IMR-90 (cell line): ENCODE measurements at regions not wholly inside any gene's neighbourhood (a gene's known extent, or its start where the extent isn't known, plus 50 kb on each side); places are given as distances from the start of the nearest gene placed in this dataset.

Experiments used
- ATAC-seq: fragments of 200-7000 bp; cut with Tn5 transposase; 2 replicates; pipeline ENCODE4 v1.9.1; 2020; ENCODE audit warnings: low read depth, mild to moderate bottlenecking, moderate library complexity
- BruUV-seq: library from RNA; stranded (reverse); fragments of 400-500 nt; replicated peaks from 2 replicates; lab custom pipeline; 2021; lab: Mats Ljungman, UMichigan
- CTCF ChIA-PET: fragments of 300-600 bp; formaldehyde crosslinking; extraction: SDS; loops from one replicate; lab custom pipeline; 2021; ENCODE audit warnings: antibody characterized with exemption; lab: Yijun Ruan, JAX
- POLR2A ChIA-PET: fragments of 300-600 bp; sonication (Branson Sonifier 250); formaldehyde crosslinking; loops from one replicate; lab custom pipeline; 2022; ENCODE audit warnings: antibody characterized with exemption; ENCODE audit not compliant: unreplicated experiment; lab: Charles Lee
- DNase-seq: peaks from one replicate; pipeline ENCODE4 v3.0.0; 2013
- H2AFZ ChIP-seq: replicated peaks from 2 replicates; pipeline ENCODE3; 2013; ENCODE audit warnings: low read length, mild to moderate bottlenecking; ENCODE audit not compliant: poor library complexity
- H2AK5ac ChIP-seq: 2 replicates; pipeline ENCODE4 v1.6.1; 2013; ENCODE audit warnings: low read depth, low read length, inconsistent platforms
- H2AK9ac ChIP-seq: replicated peaks from 2 replicates; pipeline ENCODE3; 2013; ENCODE audit warnings: mild to moderate bottlenecking, low read depth, low read length, moderate library complexity; ENCODE audit not compliant: poor library complexity
- H2BK120ac ChIP-seq: 2 replicates; pipeline ENCODE4 v1.6.1; 2013; ENCODE audit warnings: low read depth, low read length, inconsistent platforms
- H2BK15ac ChIP-seq: 3 replicates; pipeline ENCODE4 v1.6.1; 2013; ENCODE audit warnings: low read depth, low read length, inconsistent platforms
- H2BK20ac ChIP-seq: 2 replicates; pipeline ENCODE4 v1.6.1; 2013; ENCODE audit warnings: low read depth, mild to moderate bottlenecking, inconsistent platforms, low read length, moderate library complexity
- H2BK5ac ChIP-seq: 2 replicates; pipeline ENCODE4 v1.6.1; 2013; ENCODE audit warnings: mild to moderate bottlenecking, low read depth, low read length, inconsistent platforms; ENCODE audit not compliant: poor library complexity, severe bottlenecking
- H3K14ac ChIP-seq: replicated peaks from 2 replicates; pipeline ENCODE4 v1.6.1; 2013; ENCODE audit warnings: low read depth, low read length, inconsistent platforms
- H3K18ac ChIP-seq: 2 replicates; pipeline ENCODE4 v1.6.1; 2013; ENCODE audit warnings: low read depth, low read length, control low read depth
- H3K23ac ChIP-seq: 2 replicates; pipeline ENCODE4 v1.6.1; 2013; ENCODE audit warnings: low read depth, low read length, inconsistent platforms
- H3K27ac ChIP-seq: 2 replicates; pipeline ENCODE4 v1.5.1; 2013; ENCODE audit warnings: mild to moderate bottlenecking, control low read depth, low read length; ENCODE audit not compliant: insufficient read depth
- H3K27me3 ChIP-seq: 2 replicates; pipeline ENCODE4 v1.6.1; 2013; ENCODE audit warnings: low read length; ENCODE audit not compliant: control insufficient read depth, insufficient read depth
- H3K36me3 ChIP-seq: 2 replicates; pipeline ENCODE4 v1.6.1; 2013; ENCODE audit warnings: low read length, mixed read lengths; ENCODE audit not compliant: control insufficient read depth, insufficient read depth
- H3K4ac ChIP-seq: 2 replicates; pipeline ENCODE4 v1.6.1; 2013; ENCODE audit warnings: low read depth, low read length, inconsistent platforms
- H3K4me1 ChIP-seq: 2 replicates; pipeline ENCODE4 v1.6.1; 2013; ENCODE audit warnings: low read length, mixed read lengths; ENCODE audit not compliant: control insufficient read depth, insufficient read depth
- H3K4me2 ChIP-seq: 2 replicates; pipeline ENCODE4 v1.6.1; 2013; ENCODE audit warnings: low read depth, mild to moderate bottlenecking, control low read depth, low read length, moderate library complexity
- H3K4me3 ChIP-seq: 2 replicates; pipeline ENCODE4 v1.5.1; 2013; ENCODE audit warnings: low read depth, mild to moderate bottlenecking, control low read depth, low read length, moderate library complexity; ENCODE audit not compliant: insufficient read depth
- H3K56ac ChIP-seq: 2 replicates; pipeline ENCODE4 v1.6.1; 2013; ENCODE audit warnings: low read length, inconsistent platforms; ENCODE audit not compliant: insufficient read depth; ENCODE audit errors: extremely low read depth
- H3K79me1 ChIP-seq, 2 experiments: 2 replicates each; pipeline ENCODE4 v1.6.1; 2013; ENCODE audit warnings: low read length in 2 of 2, inconsistent platforms in 1 of 2, low read depth in 1 of 2
- H3K9ac ChIP-seq: 2 replicates; pipeline ENCODE4 v1.6.1; 2013; ENCODE audit warnings: low read depth, low read length, control low read depth
- H3K9me1 ChIP-seq: 2 replicates; pipeline ENCODE4 v1.6.1; 2013; ENCODE audit warnings: low read length, inconsistent platforms; ENCODE audit not compliant: insufficient read depth
- H3K9me3 ChIP-seq: 2 replicates; pipeline ENCODE4 v1.6.1; 2013; ENCODE audit warnings: low read length; ENCODE audit not compliant: control insufficient read depth, insufficient read depth
- H4K20me1 ChIP-seq: 2 replicates; pipeline ENCODE4 v1.6.1; 2013; ENCODE audit warnings: low read length, inconsistent platforms; ENCODE audit not compliant: insufficient read depth
- H4K5ac ChIP-seq: 2 replicates; pipeline ENCODE4 v1.6.1; 2013; ENCODE audit warnings: mild to moderate bottlenecking, low read depth, low read length, control low read depth
- H4K8ac ChIP-seq, 2 experiments: 2 replicates each; pipeline ENCODE4 v1.6.1; 2013; ENCODE audit warnings: low read depth in 2 of 2, low read length in 2 of 2, control low read depth in 1 of 2, inconsistent platforms in 1 of 2
- H4K91ac ChIP-seq: 2 replicates; pipeline ENCODE4 v1.6.1; 2013; ENCODE audit warnings: low read depth, low read length, inconsistent platforms; ENCODE audit not compliant: insufficient read depth
- BHLHE40 ChIP-seq: fragments of 150-350 bp; IDR thresholded peaks from 2 replicates; pipeline ENCODE4 v1.6.1; 2016; ENCODE audit warnings: mild to moderate bottlenecking, low read depth, low read length
- CEBPB ChIP-seq: IDR thresholded peaks from 2 replicates; pipeline ENCODE4 v1.6.1; 2012; ENCODE audit warnings: low read depth, low read length, improper control_type of control experiment
- CTCF ChIP-seq: conservative IDR thresholded peaks from 2 replicates; pipeline ENCODE4 v1.5.1; 2012; ENCODE audit warnings: mild to moderate bottlenecking, low read depth, low read length, improper control_type of control experiment
- ELK1 ChIP-seq: fragments of 150-350 bp; IDR thresholded peaks from 2 replicates; pipeline ENCODE4 v1.6.1; 2016; ENCODE audit warnings: low read depth, mild to moderate bottlenecking, low read length, moderate library complexity, borderline replicate concordance
- FOS ChIP-seq: fragments of 150-350 bp; IDR thresholded peaks from 2 replicates; pipeline ENCODE4 v1.6.1; 2016; ENCODE audit warnings: low read depth, low read length
- MAFK ChIP-seq: IDR thresholded peaks from 2 replicates; pipeline ENCODE4 v1.6.1; 2012; ENCODE audit warnings: low read depth, low read length, improper control_type of control experiment
- MAZ ChIP-seq: IDR thresholded peaks from 2 replicates; pipeline ENCODE4 v1.6.1; 2012; ENCODE audit warnings: low read depth, mild to moderate bottlenecking, low read length, improper control_type of control experiment, moderate library complexity, borderline replicate concordance
- MXI1 ChIP-seq: IDR thresholded peaks from 2 replicates; pipeline ENCODE4 v1.6.1; 2012; ENCODE audit warnings: low read depth, mild to moderate bottlenecking, low read length, moderate library complexity, borderline replicate concordance
- NFE2L2 ChIP-seq: fragments of 150-350 bp; IDR thresholded peaks from 2 replicates; pipeline ENCODE4 v1.6.1; 2016; ENCODE audit warnings: low read depth, mild to moderate bottlenecking, low read length
- POLR2A ChIP-seq: IDR thresholded peaks from 2 replicates; pipeline ENCODE4 v1.6.1; 2012; ENCODE audit warnings: mild to moderate bottlenecking, low read depth, low read length
- RAD21 ChIP-seq: IDR thresholded peaks from 2 replicates; pipeline ENCODE4 v1.6.1; 2012; ENCODE audit warnings: low read length, improper control_type of control experiment
- RCOR1 ChIP-seq: IDR thresholded peaks from 2 replicates; pipeline ENCODE4 v1.6.1; 2012; ENCODE audit warnings: mild to moderate bottlenecking, low read length, improper control_type of control experiment; ENCODE audit not compliant: insufficient replicate concordance
- RFX5 ChIP-seq: IDR thresholded peaks from 2 replicates; pipeline ENCODE4 v1.8.0; 2012; ENCODE audit warnings: low read depth, mild to moderate bottlenecking, low read length, moderate library complexity
- SMC3 ChIP-seq: fragments of 150-350 bp; IDR thresholded peaks from 2 replicates; pipeline ENCODE4 v1.6.1; 2016; ENCODE audit warnings: low read depth, mild to moderate bottlenecking, antibody characterized with exemption, low read length, moderate library complexity
- USF2 ChIP-seq: fragments of 150-350 bp; IDR thresholded peaks from 2 replicates; pipeline ENCODE4 v1.6.1; 2017; ENCODE audit warnings: mild to moderate bottlenecking, antibody characterized with exemption, low read length, low read depth
- WGBS, 2 experiments: methylation state at CpG; one replicate each; pipeline versions ENCODE4 v1.1.5 to v1.1.7; 2013; ENCODE audit warnings: missing lambda C conversion rate in 2 of 2; ENCODE audit not compliant: insufficient read length in 1 of 2; ENCODE audit errors: extremely low coverage in 2 of 2; 5-methylcytosine and 5-hydroxymethylcytosine counted together
- dilution Hi-C: fragments of 300-500 bp; cut with HindIII; formaldehyde crosslinking; loops from one replicate; pipeline ENCODE4 v1.14.3; 2018; ENCODE audit warnings: low sequenced_read_pairs; ENCODE audit not compliant: unreplicated experiment
- in situ Hi-C: fragments of 300-500 bp; cut with MboI; formaldehyde crosslinking; loops from 3 replicates; pipeline ENCODE4 v1.14.3; 2019; ENCODE audit warnings: low sequenced_read_pairs, inconsistent platforms, mixed read lengths
- intact Hi-C: fragments of 100-400 bp; cut with micrococcal nuclease; formaldehyde crosslinking; loops from 2 replicates; pipeline ENCODE4 v1.10.0; 2022

- no peak for ATAC-seq
- BruUV-seq = no TSS peak
- H3K4ac ChIP-seq = no peak overlapping the region
- H3K79me1 ChIP-seq = no peaks in the 10 kb centered on the region
- TF ChIP-seq CTCF (no peak), MAZ (no peak), BHLHE40 (no peak), MAFK (no peak), NFE2L2 (no peak), USF2 (no peak), FOS (no peak), SMC3 (no peak), POLR2A (no peak), MXI1 (no peak), CEBPB (no peak), RCOR1 (no peak), RAD21 (no peak), RFX5 (no peak), ELK1 (no peak)
- no peak overlapping the region for H3K56ac ChIP-seq
- no peaks in the 10 kb centered on the region for H4K20me1 ChIP-seq
- intact Hi-C loops (no loop called here), in situ Hi-C loops (loop anchor here (25.0 kb wide), 1 partner anchor 1399 kb away; no protein-coding TSS in a partner anchor), dilution Hi-C loops (no loop called here)
- H2BK5ac ChIP-seq = no peak overlapping the region
- no peak overlapping the region for H2BK20ac ChIP-seq
- no peaks in the 10 kb centered on the region for H3K9me1 ChIP-seq
- no peak overlapping the region for H4K5ac ChIP-seq
- no peak overlapping the region for H2BK15ac ChIP-seq
- no peaks in the 10 kb centered on the region for H3K9me3 ChIP-seq
- no peak overlapping the region for H3K14ac ChIP-seq
- H3K27me3 ChIP-seq = no peaks in the 10 kb centered on the region
- H3K4me2 ChIP-seq = no peak overlapping the region
- no peak overlapping the region for H4K8ac ChIP-seq
- no peak overlapping the region for H3K4me3 ChIP-seq
- 20% methylated on average over 1 of the region's 3 CpGs; no CpG with 5 or more reads in 1 of the 2 experiments for WGBS, 2 experiments
- no peak overlapping the region for H3K18ac ChIP-seq
- ChIA-PET CTCF (no interaction called here), POLR2A (no interaction called here)
- H3K36me3 ChIP-seq = no peaks in the 10 kb centered on the region
- H2AFZ ChIP-seq = no peak overlapping the region
- H3K9ac ChIP-seq = no peak overlapping the region
- no peak overlapping the region for H3K27ac ChIP-seq
- H4K91ac ChIP-seq = no peak overlapping the region
- H3K23ac ChIP-seq = no peak overlapping the region
- H2AK5ac ChIP-seq = no peak overlapping the region
- H3K4me1 ChIP-seq = no peaks in the 10 kb centered on the region
- H2AK9ac ChIP-seq = no peak overlapping the region
- H2BK120ac ChIP-seq = no peak overlapping the region
- no peak for DNase-seq
Observed at GRCh38 chr2:136386046-136386445, 268.1 kb upstream of the CXCR4 start.
